GM12873 (cell line): ENCODE measurements at regions not wholly inside any gene's neighbourhood (a gene's known extent, or its start where the extent isn't known, plus 50 kb on each side); places are given as distances from the start of the nearest gene placed in this dataset.

Experiments used
- CTCF ChIP-seq: IDR thresholded peaks from 2 replicates; pipeline ENCODE4 v1.5.1; 2012; ENCODE audit warnings: low read depth, mild to moderate bottlenecking, moderate library complexity, low read length, control low read depth; ENCODE audit not compliant: insufficient read depth; ENCODE audit errors: missing control alignments

- no peak for TF ChIP-seq CTCF
Measured at GRCh38 chr20:22901164-22901563, 133.9 kb upstream of the SSTR4 start.

GRCh38 chr20:22901921-22902320 is 133.2 kb upstream of the SSTR4 start:
- TF ChIP-seq CTCF: no peak

GRCh38 chr20:22904386-22904785 is 130.7 kb upstream of the SSTR4 start:
- no peak for TF ChIP-seq CTCF

- TF ChIP-seq CTCF: no peak
Measured at GRCh38 chr20:22904905-22905304, 130.2 kb upstream of the SSTR4 start.

- TF ChIP-seq CTCF: no peak
Measured at GRCh38 chr20:22905658-22906057, 129.5 kb upstream of the SSTR4 start.

GRCh38 chr20:22908437-22908836 is 126.7 kb upstream of the SSTR4 start:
- TF ChIP-seq CTCF: no peak

- TF ChIP-seq CTCF: no peak
Measured at GRCh38 chr20:22908944-22909343, 126.2 kb upstream of the SSTR4 start.
